Dedifferentiated amniotic fluid mesenchymal stem cell (primary cell): ENCODE measurements at regions not wholly inside any gene's neighbourhood (a gene's known extent, or its start where the extent isn't known, plus 50 kb on each side); places are given as distances from the start of the nearest gene placed in this dataset.
A peak's percentile ranks its signal among the peaks of the same experiment; 100 is the strongest.

Experiments
- DNase-seq: peaks from one replicate; pipeline ENCODE4 v3.0.0-alpha.2; 2016; ENCODE audit errors: extremely low spot score

DNA sequence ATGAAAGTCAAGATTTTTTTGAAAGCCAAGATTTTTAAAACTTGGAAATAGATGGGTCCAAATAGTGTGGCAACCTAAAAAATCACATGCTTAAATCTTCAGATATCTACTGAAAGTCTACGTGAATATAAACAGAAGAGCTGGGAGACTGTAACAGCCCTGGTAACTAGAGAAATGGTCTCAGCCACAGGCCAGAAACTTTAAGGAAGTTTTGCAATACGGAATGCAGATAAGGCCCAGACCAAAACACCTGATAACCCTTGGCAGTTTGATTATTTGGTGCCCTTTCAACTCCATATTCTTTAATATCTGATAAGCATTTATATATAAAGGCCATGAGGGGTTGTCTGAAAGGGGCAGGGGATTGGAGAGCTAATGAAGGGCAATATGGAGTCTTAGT, 537.3 kb upstream of the TGFBR2 start:
- DNase-seq = no peak

DNA sequence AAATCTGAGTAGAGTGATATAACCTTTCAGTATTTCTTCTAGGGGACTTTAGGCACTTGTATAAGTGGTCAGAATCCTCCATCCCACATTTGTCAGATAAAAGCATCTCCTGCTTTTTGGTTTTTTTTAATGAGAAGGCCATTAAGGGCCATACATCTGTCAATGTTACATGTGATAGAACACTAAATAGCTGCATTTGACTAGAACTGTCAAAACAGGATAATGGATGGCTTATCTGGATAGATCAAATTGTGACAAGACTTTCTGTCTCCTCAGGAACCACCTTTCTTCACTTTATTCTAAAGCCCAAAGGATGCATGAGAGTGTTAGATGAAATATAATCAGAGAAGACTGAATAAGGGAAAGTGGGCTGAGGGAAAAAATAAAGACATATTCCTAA, 533.4 kb upstream of the TGFBR2 start:
- DNase-seq = no peak

DNA sequence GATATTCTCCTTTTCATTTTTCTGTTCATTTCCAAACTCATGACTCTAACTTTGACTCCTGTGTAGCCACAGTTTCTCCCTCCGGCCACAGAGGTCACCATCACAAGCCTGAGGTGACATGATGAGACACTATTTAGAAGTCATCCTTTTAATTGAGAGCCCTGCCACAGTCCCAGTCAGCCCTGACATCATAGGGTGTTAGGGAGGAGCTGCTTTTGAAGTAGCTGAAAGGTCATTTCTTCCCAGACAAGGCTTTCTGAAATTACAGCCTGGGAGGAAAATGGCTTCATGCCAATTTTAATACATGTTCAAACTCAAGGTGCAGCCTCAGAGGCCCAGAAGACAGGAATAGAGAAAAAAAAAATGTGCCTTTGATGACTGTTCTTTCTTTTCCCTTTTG, 532.8 kb upstream of the TGFBR2 start:
- DNase-seq = no peak

DNA sequence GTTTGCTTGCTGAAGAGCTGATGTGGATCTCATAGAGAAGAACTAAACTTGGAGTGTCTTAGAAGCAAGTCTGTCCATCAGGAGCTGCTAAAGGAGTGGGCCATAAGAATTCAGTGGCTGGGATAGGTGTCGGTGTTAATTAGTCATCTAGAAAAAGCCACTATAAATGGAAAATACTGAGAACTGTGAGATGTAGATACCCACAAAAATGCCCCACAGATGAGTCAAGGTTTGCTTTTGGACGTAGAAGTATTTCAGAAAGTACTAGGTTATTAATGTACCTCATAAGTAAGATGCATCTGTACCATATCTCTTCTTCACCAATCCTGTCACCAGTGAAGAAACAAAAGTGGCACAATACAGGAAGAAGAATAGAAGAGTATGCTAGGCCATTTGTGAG, 530.9 kb upstream of the TGFBR2 start:
- no peak for DNase-seq

DNA sequence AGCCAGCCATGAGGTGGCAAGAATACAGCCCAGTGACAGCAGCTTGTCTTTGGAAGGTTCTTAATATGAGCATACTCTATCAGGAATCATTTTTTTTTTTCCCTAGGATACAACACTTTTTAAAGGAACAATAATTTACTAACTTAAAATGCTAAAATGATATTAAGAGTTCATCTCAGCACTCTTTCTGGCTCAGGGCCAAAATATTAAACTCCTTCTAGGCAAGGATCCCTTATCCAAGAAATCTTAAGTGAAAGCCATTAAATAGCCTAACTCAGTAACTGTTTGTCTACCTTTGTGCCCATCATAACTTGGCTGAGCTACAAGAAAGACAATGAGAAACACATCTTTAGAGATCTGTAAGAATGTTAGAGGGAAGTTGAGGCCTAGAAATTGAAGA, 529.5 kb upstream of the TGFBR2 start:
- DNase-seq = no peak

DNA sequence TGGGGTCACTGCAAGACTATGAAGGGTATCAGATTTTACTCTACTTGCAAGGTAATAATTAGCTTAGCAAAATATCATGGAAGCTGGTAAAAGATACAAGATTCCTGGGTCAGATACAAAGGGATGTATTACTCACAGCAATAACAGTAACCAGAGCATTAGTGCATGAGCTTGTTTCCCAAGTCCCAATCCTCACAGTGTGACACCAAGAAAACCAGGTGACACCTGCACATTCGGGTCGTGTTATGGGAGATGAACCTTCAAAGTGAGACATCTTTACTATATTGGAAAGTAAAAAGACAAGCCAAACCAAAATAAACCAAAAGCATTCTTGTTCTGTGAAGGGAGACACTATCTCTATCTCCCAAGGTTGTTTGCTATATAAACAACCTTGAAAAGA, 528.7 kb upstream of the TGFBR2 start:
- DNase-seq = no peak

DNA sequence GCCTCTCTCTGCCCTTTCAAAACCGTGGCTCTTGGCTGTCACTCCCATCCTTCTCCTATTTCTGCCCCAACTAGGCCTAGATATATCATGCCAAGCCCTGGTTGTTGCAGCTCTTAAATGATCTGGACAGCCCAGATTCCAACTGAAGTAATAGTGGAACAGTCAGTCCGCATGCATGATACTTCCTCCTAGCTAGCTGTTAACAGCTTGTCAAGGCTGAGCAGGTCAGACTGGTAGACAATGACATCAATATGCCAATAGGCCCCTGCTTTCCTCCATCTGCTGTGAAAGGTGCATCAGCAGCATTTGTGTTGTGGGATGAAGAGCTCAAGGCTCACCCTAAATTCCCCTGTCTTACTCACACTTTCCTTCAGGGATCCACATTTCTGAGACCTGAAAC, 527.7 kb upstream of the TGFBR2 start:
- DNase-seq = peak; percentile 42

DNA sequence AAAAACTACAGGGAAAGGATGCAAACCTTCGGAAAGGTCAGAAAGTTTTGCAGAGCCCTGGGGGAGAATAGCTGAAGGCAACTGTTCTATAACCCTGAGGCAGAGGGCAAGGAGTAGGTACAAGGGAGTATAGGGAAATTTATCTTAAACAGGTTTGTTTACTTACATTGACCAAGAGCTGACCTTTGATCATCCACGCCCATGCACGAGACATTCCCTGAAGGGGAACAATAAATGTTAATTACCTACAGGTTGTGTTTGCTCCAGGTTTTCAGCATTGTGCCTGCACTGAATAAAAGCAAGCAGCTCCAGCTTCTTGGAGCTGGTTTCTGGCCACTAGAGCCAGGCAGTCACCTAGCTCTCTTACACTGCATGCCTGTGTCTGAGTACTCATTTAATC, 524.5 kb upstream of the TGFBR2 start:
- no peak for DNase-seq

DNA sequence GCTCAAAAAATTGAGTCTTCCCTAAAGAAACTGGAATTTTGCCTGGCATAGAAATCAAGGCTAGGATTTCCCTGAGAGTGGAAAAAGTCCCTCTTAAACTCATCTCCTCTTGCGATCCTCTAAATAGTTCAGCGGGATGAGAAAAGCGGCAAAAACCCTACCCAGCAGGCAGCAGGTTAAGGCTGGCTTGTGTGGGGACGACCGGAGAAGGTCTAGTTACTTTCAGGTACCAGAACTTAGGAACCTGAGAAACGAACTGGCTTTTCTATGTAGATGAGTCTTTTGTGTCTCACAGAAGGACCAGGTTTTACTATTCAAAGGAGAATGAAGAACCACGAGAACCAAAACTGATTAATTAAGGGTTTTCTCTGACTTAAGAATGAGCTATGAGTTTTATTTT, 523.7 kb upstream of the TGFBR2 start:
- no peak for DNase-seq

DNA sequence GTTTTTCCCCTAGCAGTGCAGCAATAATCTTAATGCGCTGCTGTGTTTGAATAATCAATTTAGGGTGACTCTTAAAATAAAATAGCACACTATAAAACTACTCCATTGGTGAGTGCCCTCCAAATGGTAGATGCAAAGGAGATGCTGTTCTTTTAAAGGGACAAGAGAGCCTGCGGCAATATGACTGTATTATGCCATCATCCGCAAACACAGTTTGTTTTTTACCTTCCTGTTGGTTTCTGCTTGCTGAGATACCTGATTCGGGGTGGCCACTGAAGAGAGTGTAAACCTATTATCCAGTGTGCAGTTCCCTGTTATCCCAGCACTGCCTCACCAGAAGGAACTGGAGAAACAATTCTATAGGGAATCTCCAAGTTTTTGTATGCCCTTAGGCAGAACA, 523.1 kb upstream of the TGFBR2 start:
- no peak for DNase-seq

DNA sequence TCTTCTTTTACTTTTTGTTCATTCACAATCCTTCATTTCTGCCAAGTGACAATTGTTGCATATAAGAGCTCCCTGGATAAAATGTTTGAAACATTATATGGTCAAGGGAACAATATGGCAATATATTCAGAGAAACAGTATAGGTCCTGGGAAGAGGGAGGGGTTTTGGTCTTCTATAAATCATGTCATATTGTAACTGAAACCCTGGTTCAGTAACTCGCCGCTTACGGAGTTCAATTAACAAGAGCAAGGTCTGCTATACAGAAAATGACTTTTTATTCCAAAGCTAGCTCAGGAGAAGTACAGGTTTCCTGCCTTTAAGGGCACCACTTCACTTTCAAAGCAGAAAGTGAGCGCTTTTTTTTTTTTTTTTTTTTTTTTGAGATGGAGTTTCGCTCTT, 522.1 kb upstream of the TGFBR2 start:
- no peak for DNase-seq

DNA sequence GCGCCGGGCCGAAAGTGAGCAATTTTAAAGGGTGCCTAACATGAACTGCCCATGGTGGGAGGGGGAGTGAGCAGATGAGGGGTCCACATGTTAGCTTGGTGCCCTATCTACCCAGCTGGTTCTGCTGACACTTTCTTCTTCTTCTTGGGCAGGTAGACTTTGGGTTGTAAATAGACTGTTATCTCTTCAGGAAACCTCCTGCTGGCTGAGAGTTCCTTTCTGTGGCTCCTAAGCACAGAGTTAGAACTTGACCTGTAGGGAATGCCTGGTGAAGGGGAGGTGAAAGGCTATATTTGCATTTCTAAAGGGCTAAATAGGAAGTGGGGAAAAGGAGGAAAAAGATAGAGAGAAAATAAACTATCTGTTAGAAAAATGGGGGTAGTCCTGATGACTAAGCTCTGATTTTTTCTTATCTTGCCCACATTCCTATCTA, 521.4 kb upstream of the TGFBR2 start:
- DNase-seq = no peak

DNA sequence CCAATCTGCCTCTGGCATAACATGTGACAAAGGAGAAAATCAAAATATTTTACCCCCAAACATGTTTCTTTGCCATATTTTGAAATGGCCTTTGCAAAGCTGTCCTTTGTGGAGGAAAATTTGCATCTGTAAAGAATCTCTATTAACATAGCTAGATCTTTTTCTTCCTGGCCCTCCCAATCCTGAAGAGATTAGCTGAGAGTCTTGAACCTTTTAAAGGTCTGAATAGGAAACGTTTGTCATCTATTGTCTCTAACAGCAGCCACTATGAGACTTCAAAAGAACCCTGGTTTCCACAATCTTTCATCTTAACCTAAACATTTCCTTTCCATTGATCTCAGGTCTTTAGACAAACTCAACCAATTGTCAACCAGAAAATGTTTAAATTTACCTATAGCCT, 520.9 kb upstream of the TGFBR2 start:
- no peak for DNase-seq

DNA sequence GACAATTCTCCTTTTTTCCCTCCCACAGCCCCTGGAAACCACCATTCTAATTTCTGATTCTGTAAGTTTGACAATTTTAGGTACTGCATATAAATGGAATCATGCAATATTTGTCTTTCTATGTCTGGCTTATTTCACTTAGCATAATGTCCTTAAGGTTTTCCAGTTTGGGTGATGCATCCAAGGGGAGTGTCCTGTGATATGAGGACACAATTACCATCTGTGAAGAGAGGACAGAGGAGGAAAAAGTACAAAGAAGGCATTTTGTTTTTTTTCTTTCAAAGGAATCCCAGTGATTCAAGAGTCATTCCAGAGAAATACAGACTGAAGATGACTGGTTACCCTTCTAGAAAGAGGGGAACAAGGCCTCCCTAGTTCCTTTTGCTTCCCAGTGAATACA, 514.7 kb upstream of the TGFBR2 start:
- DNase-seq = no peak

DNA sequence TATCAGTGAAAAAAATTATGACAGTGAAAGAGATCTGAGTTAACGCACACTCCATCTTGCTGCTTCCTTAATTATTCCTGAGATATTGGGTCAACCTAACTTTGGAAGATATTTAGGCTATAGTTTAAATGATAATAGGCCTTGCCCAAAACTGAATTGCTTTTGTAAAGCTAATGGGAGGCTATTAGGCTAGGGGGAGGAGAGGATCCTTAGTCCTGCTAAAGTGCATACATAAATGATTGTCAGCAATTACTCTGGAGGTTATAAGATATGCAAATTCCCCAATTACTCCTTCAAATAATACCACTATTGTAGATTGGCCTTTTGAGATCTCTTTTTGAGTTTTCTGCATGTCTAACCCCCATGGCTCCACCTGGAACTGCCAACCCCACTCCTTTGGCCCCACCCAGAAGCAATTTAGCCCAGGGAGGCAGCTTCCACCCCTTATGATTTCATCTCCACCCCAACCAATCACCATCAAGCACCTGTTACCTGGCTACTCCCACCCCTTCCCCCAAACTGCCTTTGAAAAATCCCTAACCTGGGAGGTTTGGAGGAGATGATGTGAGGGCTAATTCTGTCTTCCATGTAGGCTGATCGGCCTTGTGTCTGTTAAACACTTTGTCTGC, 509.3 kb upstream of the TGFBR2 start:
- DNase-seq = no peak

DNA sequence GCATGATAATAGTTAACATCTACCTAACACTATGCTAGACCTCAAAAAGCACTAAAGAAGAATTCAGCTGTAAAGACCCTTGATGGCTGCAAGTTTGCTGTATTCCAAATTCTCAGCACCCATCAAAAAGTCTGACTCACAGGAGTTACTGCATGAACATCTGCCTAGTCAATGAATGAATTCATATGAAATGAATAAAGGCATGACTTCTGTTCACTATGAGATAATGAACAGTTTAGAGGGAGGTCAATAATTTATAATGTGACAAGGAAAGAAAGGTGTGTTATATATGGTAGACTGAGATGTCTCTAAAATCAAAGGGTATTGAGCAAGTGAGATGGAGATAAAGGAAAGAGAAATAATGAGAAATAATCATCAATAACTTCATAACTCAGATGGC, 508.2 kb upstream of the TGFBR2 start:
- DNase-seq = no peak

DNA sequence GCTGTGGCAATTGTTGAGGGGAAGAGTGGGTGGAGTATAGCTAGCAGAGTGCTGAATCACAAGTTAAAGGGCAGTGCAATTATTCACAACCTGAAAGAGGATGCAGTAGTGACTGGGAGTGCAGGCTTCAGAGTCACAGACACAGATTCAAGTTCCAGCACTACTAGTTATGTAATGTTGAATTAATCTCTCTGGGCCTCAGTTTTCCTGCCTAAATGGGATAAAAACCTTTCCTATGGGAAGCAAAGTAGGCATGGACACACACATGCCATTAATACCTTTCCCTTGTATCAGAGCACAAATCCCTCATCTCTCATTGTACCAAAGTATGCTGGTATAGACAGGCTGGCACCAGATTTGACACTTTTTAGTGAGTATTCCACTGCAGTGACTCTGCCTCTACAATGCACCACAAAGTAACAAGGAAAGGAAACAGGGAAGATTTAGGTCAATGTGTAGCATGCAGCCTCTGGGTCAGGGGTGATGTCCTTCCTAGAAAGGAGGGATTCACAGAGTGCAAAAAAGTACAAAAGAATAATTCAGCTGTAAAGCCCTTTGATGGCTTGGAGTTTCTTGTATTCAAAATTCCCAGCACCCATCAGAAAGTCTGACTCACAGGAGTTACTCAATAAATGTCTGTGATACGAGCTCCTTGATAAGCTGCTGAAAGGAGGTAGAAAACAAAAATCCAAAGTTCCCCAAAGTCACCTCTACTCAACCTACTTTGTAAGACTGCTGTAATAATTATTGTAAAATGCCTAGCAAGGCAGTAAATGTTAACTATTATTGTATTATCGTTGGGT, 507.5 kb upstream of the TGFBR2 start:
- peak; percentile 18 for DNase-seq

DNA sequence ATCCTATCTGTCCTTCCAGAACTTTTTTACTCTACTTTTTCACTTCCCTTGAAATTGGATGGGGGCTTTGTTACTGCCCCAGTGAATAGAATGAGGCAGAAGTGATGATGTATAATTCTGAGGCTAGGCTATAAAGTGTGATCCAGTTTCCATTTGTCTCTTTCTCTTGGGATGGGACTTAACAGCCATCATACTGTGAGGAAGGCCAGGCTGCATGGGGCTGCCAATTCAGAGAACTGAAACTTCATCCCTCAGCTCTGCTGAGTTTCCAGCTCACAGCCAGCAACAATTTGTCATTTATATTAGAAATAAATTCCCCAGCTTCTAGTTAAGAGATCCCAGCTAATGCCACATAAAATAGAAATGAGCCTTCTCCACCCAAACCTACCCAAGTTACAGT, 504.0 kb upstream of the TGFBR2 start:
- DNase-seq = no peak

DNA sequence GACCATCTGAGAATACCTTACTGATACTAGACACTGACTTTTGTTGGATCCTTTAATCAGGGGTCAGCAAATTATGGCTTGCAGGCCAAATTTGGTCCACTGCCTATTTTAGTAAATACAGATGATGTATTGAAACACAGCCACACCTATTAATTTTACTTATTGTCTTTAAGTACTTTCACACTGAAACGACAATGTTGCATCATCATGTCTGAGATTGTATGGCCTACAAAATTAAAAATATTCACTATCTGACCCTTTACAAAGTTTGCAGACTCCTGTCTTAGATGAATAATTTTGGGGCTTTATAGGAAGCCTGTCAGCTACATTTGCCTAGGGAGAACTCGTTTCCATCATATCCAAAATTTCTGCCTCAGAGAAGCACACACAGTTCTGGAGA, 503.2 kb upstream of the TGFBR2 start:
- no peak for DNase-seq

DNA sequence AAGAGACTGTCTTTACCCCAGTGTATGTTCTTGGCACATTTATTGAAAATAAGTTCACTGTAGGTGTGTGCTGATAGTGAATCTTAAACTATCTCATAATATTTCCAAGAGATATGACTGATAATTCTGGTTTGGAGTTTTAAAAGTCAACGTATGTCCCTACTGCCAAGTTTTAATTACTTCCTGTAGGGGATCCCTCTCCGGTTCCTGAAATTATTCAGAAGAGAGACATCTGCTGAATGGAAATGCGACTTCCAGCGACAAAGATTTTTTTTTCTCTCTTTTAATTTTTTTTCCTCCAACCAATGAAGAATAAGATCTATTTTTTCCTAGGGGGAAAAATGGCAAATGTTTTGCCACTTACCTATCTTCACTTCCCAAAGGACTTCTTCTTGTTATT, 498.9 kb upstream of the TGFBR2 start:
- DNase-seq = no peak

DNA sequence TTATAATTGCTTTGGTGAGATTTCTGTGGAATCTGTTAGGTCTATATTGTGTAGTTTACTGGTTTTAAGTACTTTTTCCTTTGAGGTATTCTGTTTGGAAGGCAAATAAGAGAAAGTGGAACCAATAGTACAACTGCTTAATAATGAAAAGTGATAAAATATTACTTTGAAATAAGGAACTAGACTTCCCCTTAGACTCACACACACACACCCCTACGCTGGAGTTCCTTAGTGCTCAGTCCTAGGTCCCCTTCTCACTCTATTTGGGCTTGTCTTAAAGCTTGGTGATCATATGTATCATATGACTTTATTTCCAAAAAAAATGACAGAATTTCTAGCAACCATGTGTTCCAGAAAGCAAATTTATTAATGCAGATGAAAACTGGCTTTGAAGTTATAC, 494.0 kb upstream of the TGFBR2 start:
- DNase-seq = no peak

DNA sequence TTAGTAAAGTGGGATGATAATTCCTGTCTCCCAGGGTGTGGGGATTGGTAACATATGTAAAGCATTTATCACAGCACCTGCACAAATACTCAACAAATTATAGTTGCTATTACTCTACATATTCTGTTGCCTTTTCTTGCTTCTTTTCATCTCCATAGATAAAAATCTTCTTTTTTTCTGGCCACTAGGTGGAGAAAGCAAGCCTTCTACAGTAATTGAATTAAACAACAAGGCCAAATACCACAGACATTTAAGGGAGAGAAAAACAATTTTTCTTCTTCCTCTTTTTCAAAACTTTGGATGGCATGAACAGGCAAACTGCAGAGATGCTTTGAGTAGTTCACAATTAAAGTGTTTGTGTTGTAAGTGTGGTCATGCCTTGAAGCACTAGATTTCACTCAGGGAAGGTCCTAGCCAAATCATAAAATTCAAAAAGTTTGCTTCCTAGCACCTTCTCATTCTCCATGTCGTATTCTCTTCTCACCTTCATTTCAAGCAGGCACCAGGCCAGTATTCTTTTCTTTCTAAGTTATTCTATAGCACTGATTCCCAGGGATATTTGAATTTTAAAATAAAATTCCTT, 493.4 kb upstream of the TGFBR2 start:
- DNase-seq = peak; percentile 78

DNA sequence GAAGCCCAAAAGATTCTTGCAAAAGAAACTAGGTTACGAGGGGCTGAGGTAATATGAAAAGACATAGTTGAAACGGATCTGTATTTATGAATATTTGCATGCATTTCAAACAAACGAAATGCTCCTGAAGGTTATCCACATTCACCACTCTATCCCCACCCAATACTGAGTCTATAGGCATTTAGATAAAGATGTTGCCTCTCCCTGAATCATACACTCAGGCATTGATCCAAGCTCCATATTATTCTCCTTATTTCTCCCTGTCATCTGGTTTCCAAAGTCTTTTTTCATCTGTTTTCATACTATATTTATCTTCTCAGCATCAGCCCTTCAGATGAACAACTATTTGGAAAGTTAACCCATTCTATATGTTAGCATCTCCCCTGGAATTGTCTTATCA, 492.5 kb upstream of the TGFBR2 start:
- no peak for DNase-seq
